Spleen (tissue), 11 donors: ENCODE measurements at regions not wholly inside any gene's neighbourhood (a gene's known extent, or its start where the extent isn't known, plus 50 kb on each side); places are given as distances from the start of the nearest gene placed in this dataset.
"Not testable (repeated sequence)": the region's sequence is repeated elsewhere in the genome, so short reads cannot be mapped to it uniquely, and the experiment has no call there.

ENCODE experiments used
- DNase-seq: peaks from one replicate; pipeline ENCODE4 v3.0.0-alpha.2; 2020
- H3K27ac ChIP-seq, 8 donors: fragments of 200-600 bp; sonication (generic) in 7 of 8; 1 replicate in 4 of 8; 2 replicates in 4 of 8; pipeline versions ENCODE4 v1.5.0 to v1.8.0; 2016 to 2021; ENCODE audit warnings: inconsistent platforms in 4 of 8, mild to moderate bottlenecking in 4 of 8, moderate library complexity in 1 of 8
- H3K27me3 ChIP-seq, 7 donors: fragments of 200-600 bp; sonication (generic) in 6 of 7; replicated peaks in 1 of 7; 1 replicate in 4 of 7; 2 replicates in 3 of 7; pipeline versions ENCODE4 v1.5.0 to v1.8.0; 2016 to 2021; ENCODE audit warnings: inconsistent platforms in 3 of 7, mild to moderate bottlenecking in 1 of 7
- H3K36me3 ChIP-seq, 6 donors: fragments of 200-600 bp; sonication (generic) in 5 of 6; 1 replicate in 4 of 6; 2 replicates in 2 of 6; pipeline versions ENCODE4 v1.5.0 to v1.8.0; 2016 to 2021; ENCODE audit warnings: inconsistent platforms in 2 of 6
- H3K4me1 ChIP-seq, 6 donors: fragments of 200-600 bp; sonication (generic) in 5 of 6; 1 replicate in 3 of 6; 2 replicates in 3 of 6; pipeline versions ENCODE4 v1.5.0 to v1.8.0; 2016 to 2021; ENCODE audit warnings: inconsistent platforms in 3 of 6
- H3K4me3 ChIP-seq, 8 donors: fragments of 200-600 bp; sonication (generic) in 7 of 8; 1 replicate in 4 of 8; 2 replicates in 4 of 8; pipeline versions ENCODE4 v1.5.0 to v1.8.0; 2016 to 2021; ENCODE audit warnings: inconsistent platforms in 4 of 8, mild to moderate bottlenecking in 4 of 8, moderate library complexity in 2 of 8
- H3K9me3 ChIP-seq, 8 donors: fragments of 200-600 bp; sonication (generic) in 7 of 8; 1 replicate in 4 of 8; 2 replicates in 4 of 8; pipeline versions ENCODE4 v1.5.0 to v1.8.0; 2016 to 2021; ENCODE audit warnings: inconsistent platforms in 4 of 8
- POLR2A ChIP-seq, 3 donors: fragments of 450-650 bp; IDR thresholded peaks; one replicate each; pipeline ENCODE4 v1.5.1; 2017; ENCODE audit warnings: antibody characterized with exemption in 3 of 3, mild to moderate bottlenecking in 1 of 3
- POLR2AphosphoS5 ChIP-seq, 3 donors: sonication (generic); formaldehyde crosslinking; IDR thresholded peaks; one replicate each; pipeline ENCODE4 v1.5.1; 2017; ENCODE audit warnings: antibody characterized with exemption in 3 of 3
- WGBS, 5 donors: extraction: QIAGEN DNeasy Blood & Tissue Kit in 3 of 5; methylation state at CpG; one replicate each; pipeline versions ENCODE4 v1.1.5 to v1.1.7; 2013 to 2018; 5-methylcytosine and 5-hydroxymethylcytosine counted together
- intact Hi-C: fragments of 100-400 bp; cut with DNase I; formaldehyde crosslinking; loops from one replicate; pipeline ENCODE4 v1.15.0; 2023; ENCODE audit warnings: low total_unique reads
- TF ChIP-seq, protein P1 (sequence below), 11 experiments: fragments of 200-600 bp in 7 of 11; fragments of 450-650 bp in 4 of 11; sonication (generic) in 4 of 11; IDR thresholded peaks in 8 of 11; conservative IDR thresholded peaks in 3 of 11; 1 replicate in 7 of 11; 2 replicates in 4 of 11; pipeline versions ENCODE4 v1.4.0 to v1.8.0; 2016 to 2021; ENCODE audit warnings: antibody characterized with exemption in 11 of 11, inconsistent platforms in 4 of 11, mild to moderate bottlenecking in 1 of 11
- donor health status: healthy with polysubstance abuse.
- donor health status: DM: no; HTN: no; CAD: no; lungs with moderate emphysema.
- donor health status: DM: no; HTN: no; CAD: no.
- donor health status: Bipolar disorder and iron deficiency.
- donor health status: healthy.
- donor health status: DM: no; HTN: no; CAD: no.
- donor health status: DM: yes; HTN: yes; CAD: no.

DNA sequence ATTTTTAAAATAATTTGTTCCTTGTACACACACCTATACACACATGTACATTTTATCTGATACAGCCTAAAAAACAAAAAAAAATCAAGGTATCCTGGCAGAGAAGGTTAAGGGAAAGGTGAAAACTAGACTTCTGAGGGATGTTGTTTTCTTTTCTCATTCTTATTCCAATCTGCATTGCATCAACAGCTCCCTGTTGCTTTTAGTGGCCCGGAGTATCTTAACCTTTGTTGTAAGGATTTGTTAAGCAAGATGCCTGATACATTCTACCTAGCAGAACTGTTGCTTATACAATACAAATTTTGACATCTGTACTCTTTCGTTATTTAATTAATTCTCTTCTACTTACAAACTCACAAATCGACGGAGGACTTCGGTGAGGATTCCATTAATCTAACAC lies 167.4 kb downstream of the GNAI1 start:
- intact Hi-C loops: no loop called here
- H3K27me3 ChIP-seq: no peaks in the 10 kb centered on the region
- H3K4me1 ChIP-seq: no peaks in the 10 kb centered on the region
- no peak overlapping the region for H3K27ac ChIP-seq
- TF ChIP-seq, protein P1, sequence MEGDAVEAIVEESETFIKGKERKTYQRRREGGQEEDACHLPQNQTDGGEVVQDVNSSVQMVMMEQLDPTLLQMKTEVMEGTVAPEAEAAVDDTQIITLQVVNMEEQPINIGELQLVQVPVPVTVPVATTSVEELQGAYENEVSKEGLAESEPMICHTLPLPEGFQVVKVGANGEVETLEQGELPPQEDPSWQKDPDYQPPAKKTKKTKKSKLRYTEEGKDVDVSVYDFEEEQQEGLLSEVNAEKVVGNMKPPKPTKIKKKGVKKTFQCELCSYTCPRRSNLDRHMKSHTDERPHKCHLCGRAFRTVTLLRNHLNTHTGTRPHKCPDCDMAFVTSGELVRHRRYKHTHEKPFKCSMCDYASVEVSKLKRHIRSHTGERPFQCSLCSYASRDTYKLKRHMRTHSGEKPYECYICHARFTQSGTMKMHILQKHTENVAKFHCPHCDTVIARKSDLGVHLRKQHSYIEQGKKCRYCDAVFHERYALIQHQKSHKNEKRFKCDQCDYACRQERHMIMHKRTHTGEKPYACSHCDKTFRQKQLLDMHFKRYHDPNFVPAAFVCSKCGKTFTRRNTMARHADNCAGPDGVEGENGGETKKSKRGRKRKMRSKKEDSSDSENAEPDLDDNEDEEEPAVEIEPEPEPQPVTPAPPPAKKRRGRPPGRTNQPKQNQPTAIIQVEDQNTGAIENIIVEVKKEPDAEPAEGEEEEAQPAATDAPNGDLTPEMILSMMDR (IDR thresholded peaks at IDR 0.05 in 8 of 11, conservative IDR thresholded peaks at IDR 0.05 in 3 of 11): no peak
- no peak for TF ChIP-seq POLR2AphosphoS5 (IDR thresholded peaks at IDR 0.05)
- no peak for TF ChIP-seq POLR2A (IDR thresholded peaks at IDR 0.05)
- WGBS, 5 donors: 81 to 90% (median 84%) methylated on average over 5 of the region's 5 CpGs
- H3K9me3 ChIP-seq: peaks cover 0 to 4% (median under 1%) of the 10 kb centered on the region in 8 donors
- H3K4me3 ChIP-seq: no peak overlapping the region
- DNase-seq: no peak
- H3K36me3 ChIP-seq: no peaks in the 10 kb centered on the region

DNA sequence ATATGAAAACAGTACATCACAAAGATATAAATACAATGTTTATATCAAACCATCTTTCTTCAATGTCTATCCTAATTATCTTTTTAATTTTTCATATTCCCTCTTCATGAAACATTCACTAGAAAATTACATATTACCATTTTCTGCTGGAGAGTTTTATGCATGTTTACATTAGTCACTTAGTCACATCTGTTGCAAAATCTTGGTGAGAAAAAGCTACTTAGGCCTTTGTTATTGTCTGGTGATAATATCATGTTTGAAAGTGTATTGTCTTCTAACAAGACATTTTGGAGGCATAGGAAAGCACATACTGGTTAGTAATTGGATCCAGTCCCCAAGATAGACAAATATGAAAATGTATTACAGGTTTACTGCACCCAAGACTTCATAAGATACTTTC lies 163.6 kb downstream of the GNAI1 start:
- no peaks in the 10 kb centered on the region for H3K27me3 ChIP-seq
- peaks cover 0 to 32% (median 20%) of the 10 kb centered on the region in 8 donors for H3K9me3 ChIP-seq
- H3K4me1 ChIP-seq: no peaks in the 10 kb centered on the region
- H3K36me3 ChIP-seq: no peaks in the 10 kb centered on the region
- H3K4me3 ChIP-seq: no peak overlapping the region
- no peak overlapping the region for H3K27ac ChIP-seq
- intact Hi-C loops: no loop called here
- no peak for DNase-seq
- TF ChIP-seq, protein P1 (IDR thresholded peaks at IDR 0.05 in 8 of 11, conservative IDR thresholded peaks at IDR 0.05 in 3 of 11): no peak
- no peak for TF ChIP-seq POLR2A (IDR thresholded peaks at IDR 0.05)

GRCh38 chr7:80294346-80294745 lies 159.7 kb downstream of the GNAI1 start:
- Histone ChIP-seq H3K4me1 (no peaks in the 10 kb centered on the region), H3K9me3 (peaks cover 0 to 35% (median 24%) of the 10 kb centered on the region in 8 donors), H3K27ac (no peak overlapping the region), H3K27me3 (no peaks in the 10 kb centered on the region), H3K36me3 (no peaks in the 10 kb centered on the region), H3K4me3 (no peak overlapping the region)
- intact Hi-C loops: no loop called here
- TF ChIP-seq POLR2AphosphoS5 (IDR thresholded peaks at IDR 0.05): no peak
- TF ChIP-seq POLR2A (IDR thresholded peaks at IDR 0.05): no peak
- TF ChIP-seq, protein P1 (IDR thresholded peaks at IDR 0.05 in 8 of 11, conservative IDR thresholded peaks at IDR 0.05 in 3 of 11): no peak
- no peak for DNase-seq

DNA sequence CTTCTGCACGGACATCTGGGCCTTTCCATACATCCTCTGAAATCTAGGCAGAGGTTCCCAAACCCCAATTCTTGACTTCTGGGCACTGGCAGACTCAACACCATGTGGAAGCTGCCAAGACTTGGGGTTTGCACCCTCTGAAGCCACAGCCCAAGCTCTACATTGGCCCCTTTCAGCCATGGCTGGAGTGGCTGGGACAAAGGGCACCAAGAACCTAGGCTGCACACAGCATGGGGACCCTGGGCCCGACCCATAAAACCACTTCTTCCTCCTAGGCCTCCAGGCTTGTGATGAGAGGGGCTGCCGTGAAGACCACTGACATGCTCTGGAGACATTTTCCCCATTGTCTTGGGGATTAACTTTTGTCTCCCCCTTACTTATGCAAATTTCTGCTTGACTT lies 158.0 kb downstream of the GNAI1 start:
- H3K36me3 ChIP-seq, H3K27me3 ChIP-seq, H3K4me1 ChIP-seq, DNase-seq, H3K4me3 ChIP-seq, H3K27ac ChIP-seq, intact Hi-C loops: not testable (repeated sequence)
- peaks cover 0 to 35% (median 24%) of the 10 kb centered on the region in 8 donors for H3K9me3 ChIP-seq
- WGBS, 5 donors: 65 to 80% (median 78%) methylated on average over 3 of the region's 3 CpGs
